ENCODE measurements at regions not wholly inside any gene's neighbourhood (a gene's known extent, or its start where the extent isn't known, plus 50 kb on each side); places are given as distances from the start of the nearest gene placed in this dataset.

DNA sequence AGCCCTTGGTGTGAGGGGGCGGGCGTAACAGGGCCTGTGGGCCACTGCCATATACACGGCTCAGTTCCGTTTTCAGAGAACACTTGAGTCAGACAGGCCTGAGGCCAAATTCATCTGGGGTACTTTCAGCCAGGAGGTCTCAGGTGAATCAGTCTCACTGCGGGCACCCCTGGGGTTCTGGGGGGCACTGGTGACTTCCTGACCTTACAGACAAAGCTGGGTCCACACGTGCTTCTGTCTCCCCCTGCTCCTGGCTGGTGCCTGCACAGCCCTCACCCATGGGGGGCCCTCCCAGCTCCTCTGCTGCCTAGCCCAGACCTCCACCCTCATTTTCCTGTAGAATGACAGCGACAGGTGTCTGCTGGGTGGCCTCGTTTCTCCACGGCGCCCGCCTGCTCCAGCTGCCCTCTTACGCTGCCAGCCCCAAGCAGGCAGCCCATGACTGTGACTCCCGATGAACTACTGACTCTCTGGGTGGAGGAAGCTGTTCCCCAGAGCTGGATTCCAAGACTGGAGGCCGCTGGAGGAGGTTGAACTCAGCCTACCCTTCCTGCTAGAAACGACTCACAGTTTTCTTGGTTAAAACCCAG is 374.1 kb upstream of the IRX4 start:
- no peak for DNase-seq (ENCODE audit: low spot score in 2 of 2)
- 65 to 82% methylated on average over 11 to 14 of the region's 15 CpGs for WGBS, 2 donors
- Histone ChIP-seq H3K27ac (no peak overlapping the region), H3K4me1 (no peaks in the 10 kb centered on the region), H3K9me3 (no peaks in the 10 kb centered on the region), H3K4me3 (no peak overlapping the region), H3K27me3 (no peaks in the 10 kb centered on the region), H3K36me3 (no peaks in the 10 kb centered on the region)
- TF ChIP-seq POLR2A (IDR thresholded peaks at IDR 0.05) = no peak
- no peak for TF ChIP-seq EP300 (IDR thresholded peaks at IDR 0.05)
- TF ChIP-seq, protein P1, sequence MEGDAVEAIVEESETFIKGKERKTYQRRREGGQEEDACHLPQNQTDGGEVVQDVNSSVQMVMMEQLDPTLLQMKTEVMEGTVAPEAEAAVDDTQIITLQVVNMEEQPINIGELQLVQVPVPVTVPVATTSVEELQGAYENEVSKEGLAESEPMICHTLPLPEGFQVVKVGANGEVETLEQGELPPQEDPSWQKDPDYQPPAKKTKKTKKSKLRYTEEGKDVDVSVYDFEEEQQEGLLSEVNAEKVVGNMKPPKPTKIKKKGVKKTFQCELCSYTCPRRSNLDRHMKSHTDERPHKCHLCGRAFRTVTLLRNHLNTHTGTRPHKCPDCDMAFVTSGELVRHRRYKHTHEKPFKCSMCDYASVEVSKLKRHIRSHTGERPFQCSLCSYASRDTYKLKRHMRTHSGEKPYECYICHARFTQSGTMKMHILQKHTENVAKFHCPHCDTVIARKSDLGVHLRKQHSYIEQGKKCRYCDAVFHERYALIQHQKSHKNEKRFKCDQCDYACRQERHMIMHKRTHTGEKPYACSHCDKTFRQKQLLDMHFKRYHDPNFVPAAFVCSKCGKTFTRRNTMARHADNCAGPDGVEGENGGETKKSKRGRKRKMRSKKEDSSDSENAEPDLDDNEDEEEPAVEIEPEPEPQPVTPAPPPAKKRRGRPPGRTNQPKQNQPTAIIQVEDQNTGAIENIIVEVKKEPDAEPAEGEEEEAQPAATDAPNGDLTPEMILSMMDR (IDR thresholded peaks at IDR 0.05) = no peak

DNA sequence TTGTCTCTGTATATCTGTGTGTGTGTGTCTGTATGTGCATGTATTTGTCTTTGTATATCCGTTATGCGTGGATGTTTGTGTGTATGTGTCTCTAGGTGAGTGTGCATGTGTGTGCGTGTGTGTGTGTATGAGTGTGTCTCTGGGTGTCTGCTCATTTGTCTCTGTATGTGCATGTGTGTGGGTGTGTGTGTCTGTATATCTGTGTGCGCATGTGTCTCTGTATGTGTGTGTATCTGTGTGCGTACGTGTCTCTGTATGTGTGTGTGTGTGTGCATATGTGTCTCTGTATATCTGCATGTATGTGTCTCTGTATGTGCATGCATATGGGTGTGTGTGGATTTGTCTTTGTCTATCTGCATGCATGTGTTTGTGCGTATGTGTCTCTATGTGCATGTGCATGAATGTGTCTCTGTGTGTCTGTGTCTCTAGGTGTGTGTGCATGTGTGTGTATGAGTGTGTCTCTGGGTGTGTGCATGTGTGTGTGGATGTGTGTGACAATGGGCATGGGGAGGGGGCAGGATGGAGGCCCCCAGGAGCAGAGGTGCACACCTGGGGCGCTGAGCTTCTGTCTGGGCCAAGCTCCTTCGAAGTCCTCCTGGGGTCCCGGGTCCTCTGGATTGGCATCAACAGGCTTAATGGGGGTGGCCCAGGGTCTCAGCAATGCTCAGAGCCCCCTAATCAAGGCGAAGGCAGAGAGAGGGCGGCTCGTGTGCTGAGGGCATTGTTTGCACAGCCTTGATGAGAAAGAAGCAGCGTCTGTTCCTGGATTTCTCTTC is 373.4 kb upstream of the IRX4 start:
- H3K27ac ChIP-seq = no peak overlapping the region
- no peak overlapping the region for H3K4me3 ChIP-seq
- no peaks in the 10 kb centered on the region for H3K36me3 ChIP-seq
- no peak for DNase-seq (ENCODE audit: low spot score in 2 of 2)
- H3K27me3 ChIP-seq = no peaks in the 10 kb centered on the region
- WGBS, 2 donors = 77 to 78% methylated on average over 13 to 14 of the region's 14 CpGs
- H3K9me3 ChIP-seq = no peaks in the 10 kb centered on the region
- TF ChIP-seq POLR2A (IDR thresholded peaks at IDR 0.05) = no peak
- H3K4me1 ChIP-seq = no peaks in the 10 kb centered on the region

DNA sequence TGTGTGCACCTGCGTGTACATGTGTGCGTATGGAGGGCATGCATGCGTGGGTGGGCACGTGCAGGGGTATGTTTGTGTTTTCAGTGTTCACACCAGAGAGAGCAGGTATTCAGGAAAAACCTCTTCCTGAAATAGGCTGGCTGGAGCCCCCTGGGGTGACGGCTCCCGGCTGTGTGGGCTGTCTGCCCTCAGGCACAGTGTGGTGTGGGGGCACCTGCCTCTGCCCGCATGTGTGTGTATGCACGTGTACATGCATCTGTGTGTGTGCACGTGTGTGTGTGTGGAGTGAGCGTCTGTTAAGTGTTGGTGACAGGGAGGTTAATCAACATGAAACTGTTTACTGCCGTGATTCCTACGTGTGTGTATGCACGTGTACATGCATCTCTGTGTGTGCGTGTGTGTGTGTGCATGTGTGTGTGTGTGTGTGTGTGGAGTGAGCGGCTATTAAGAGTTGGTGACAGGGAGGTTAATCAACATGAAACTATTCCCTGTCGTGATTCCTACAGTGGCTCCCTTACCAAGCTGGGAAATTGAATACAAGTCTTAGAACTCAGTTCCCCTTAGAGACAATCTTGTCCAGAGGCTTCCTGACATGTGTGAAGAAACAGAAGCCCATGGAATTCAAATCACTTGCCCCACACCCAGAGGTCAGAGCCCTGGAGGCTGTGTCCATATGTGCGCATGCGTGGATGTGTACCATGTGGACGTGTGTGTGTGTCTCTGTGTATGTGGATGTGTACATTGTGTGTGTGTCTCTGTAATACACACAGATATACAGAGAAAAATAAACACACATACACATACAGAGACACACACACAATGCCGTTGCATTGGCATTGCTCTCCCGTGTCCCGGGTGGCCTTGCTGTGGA is 372.4 kb upstream of the IRX4 start:
- H3K4me3 ChIP-seq = no peak overlapping the region
- no peaks in the 10 kb centered on the region for H3K9me3 ChIP-seq
- no peak overlapping the region for H3K27ac ChIP-seq
- TF ChIP-seq POLR2A (IDR thresholded peaks at IDR 0.05) = no peak
- TF ChIP-seq EP300 (IDR thresholded peaks at IDR 0.05) = no peak
- H3K36me3 ChIP-seq = no peaks in the 10 kb centered on the region
- H3K4me1 ChIP-seq = no peaks in the 10 kb centered on the region
- 74 to 82% methylated on average over 22 of the region's 22 CpGs for WGBS, 2 donors
- no peak for DNase-seq (ENCODE audit: low spot score in 2 of 2)
- no peaks in the 10 kb centered on the region for H3K27me3 ChIP-seq

GRCh38 chr5:2254406-2254805 is 371.7 kb upstream of the IRX4 start:
- Histone ChIP-seq H3K36me3 (no peaks in the 10 kb centered on the region), H3K9me3 (no peaks in the 10 kb centered on the region), H3K4me1 (no peaks in the 10 kb centered on the region), H3K4me3 (no peak overlapping the region), H3K27me3 (no peaks in the 10 kb centered on the region), H3K27ac (no peak overlapping the region)
- 36 to 43% methylated on average over 3 of the region's 3 CpGs for WGBS, 2 donors
- no peak for DNase-seq (ENCODE audit: low spot score in 2 of 2)
- TF ChIP-seq POLR2A (IDR thresholded peaks at IDR 0.05) (no peak), EP300 (IDR thresholded peaks at IDR 0.05) (no peak)
- TF ChIP-seq, protein P1 (IDR thresholded peaks at IDR 0.05) = no peak

DNA sequence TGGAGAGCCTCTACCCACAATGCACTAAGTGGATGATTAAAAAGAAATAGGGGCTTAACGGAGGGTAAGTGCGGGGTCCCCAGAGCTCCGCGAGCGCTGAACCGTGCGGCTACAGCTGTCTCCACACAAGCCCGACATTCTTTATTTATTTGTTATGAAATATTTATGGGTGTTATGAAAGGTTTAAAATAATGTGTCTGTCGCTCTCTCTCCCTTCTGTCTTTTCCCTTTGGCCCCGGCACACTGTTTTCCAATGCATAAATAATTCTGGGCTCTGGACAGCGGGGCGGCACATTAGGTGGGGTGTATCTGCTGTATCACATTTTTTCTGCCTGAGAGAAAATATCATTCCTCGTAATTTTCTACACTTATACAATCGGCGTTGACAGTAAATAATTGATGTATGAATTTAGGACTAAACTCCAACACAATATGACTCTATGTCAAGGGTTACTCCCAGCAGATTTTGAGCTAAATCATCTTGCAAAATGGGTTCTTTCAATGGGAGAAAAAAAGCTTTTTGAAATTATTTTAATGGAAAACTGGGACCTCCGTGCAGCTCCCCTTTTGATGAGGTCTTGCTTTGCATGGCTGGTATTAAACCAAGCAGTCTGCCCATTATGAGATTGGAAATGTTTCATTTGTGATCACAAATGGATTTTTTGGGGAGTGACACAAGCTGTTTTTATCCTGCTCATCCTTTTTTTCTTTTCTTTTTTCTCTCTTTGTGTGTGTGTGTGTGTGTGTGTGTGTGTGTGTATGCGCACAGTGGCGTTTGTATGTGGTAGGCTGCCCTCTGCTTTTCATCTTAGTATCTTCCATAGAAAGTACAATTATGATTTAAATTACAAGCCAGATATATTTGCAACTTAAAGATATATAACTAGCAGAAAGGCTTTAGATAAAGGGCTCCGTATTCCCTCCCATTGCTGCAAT is 370.6 kb upstream of the IRX4 start:
- Histone ChIP-seq H3K9me3 (no peaks in the 10 kb centered on the region), H3K27ac (no peak overlapping the region), H3K4me3 (no peak overlapping the region), H3K4me1 (no peaks in the 10 kb centered on the region), H3K27me3 (no peaks in the 10 kb centered on the region), H3K36me3 (no peaks in the 10 kb centered on the region)
- DNase-seq (ENCODE audit: low spot score in 2 of 2) = no peak
- no peak for TF ChIP-seq EP300 (IDR thresholded peaks at IDR 0.05)
- no peak for TF ChIP-seq POLR2A (IDR thresholded peaks at IDR 0.05)
- TF ChIP-seq, protein P1 (IDR thresholded peaks at IDR 0.05) = no peak
- WGBS, 2 donors = 59 to 60% methylated on average over 19 of the region's 19 CpGs
